GM11168 (cell line): ENCODE measurements at regions not wholly inside any gene's neighbourhood (a gene's known extent, or its start where the extent isn't known, plus 50 kb on each side); places are given as distances from the start of the nearest gene placed in this dataset.

ENCODE experiments used
- in situ Hi-C: fragments of 300-500 bp; cut with MboI; formaldehyde crosslinking; loops from one replicate; pipeline ENCODE4 v1.12.0; 2022; ENCODE audit warnings: low sequenced_read_pairs; ENCODE audit not compliant: unreplicated experiment

DNA sequence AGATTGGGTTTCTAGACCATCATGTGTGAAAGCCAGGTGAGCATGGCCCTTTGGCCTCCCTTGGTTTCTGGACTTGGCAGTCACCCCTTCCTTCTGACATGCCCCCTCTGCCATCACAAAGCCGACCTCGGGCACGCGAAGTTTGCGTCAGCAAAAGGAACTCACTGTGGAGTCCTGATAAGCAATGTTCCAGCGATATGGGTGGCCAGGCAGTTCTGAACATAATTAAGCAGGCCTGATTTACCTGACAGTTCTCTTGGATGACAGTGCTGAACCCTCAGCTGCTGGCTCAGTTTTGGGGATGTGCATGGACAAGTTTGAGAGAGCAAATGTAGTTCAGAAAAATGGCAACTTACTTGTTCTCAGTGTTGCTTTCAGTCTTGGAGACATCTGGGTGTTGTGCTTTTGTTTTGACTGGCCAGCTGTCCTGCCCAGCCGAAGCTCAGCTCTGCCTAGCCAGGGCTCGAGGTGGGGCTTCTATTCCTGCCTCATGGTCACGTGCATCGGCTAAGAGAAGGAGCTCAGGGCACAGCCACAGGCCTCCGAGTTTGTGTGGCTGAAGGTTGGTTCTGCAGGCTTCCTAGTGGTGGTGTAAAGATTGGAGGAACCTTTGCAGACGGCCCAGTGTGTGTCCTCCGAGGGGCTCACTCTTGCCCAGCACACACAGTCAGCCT lies 78.3 kb downstream of the CLDN34 start:
- in situ Hi-C loops: no loop called here

- in situ Hi-C loops: no loop called here
Measured at GRCh38 chrX:10047133-10047532, 80.0 kb downstream of the CLDN34 start.

DNA sequence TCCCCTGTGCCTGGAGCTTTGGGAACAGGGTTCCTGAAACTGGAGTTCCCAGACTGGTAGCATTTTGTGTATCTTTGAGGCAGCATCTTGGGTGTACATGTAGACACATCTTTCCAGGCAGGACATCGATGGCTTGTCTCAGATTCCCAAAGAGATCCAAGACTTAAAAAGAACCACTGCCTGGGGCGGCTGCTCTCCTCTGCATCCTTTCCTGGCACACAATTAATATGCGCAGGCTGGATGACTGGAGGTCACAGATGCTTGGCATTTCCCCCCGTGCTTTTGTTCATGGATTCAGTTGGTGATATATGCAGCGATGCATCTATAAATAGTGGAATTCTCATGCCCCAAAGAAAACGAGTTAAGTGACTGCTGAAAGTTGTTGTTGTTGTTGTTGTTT lies 80.5 kb downstream of the CLDN34 start:
- in situ Hi-C loops: no loop called here

GRCh38 chrX:10048076-10048475 lies 80.9 kb downstream of the CLDN34 start:
- in situ Hi-C loops: no loop called here

- in situ Hi-C loops: no loop called here
Measured at GRCh38 chrX:10048707-10049106, 81.5 kb downstream of the CLDN34 start.

- in situ Hi-C loops: no loop called here
Measured at GRCh38 chrX:10049236-10049635, 82.1 kb downstream of the CLDN34 start.

DNA sequence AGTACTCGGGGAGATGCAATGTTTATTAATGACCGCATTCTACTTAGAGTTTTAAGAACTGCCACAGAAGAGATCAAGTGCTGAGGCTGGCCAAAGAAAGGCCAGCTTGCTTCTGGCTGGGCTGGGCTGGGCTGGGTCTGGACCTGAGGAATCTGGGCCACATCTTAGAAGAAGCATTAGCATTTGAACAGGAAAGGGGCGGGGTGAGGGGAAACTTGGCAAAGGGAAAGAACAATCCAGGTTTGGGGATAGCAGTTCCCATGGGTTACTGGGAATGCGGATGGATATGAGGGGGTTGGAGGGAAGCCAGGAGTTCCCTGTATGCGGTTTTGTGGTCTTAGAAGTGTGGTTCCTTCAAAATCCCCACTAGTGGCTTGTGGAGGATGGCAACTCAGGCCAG lies 83.3 kb downstream of the CLDN34 start:
- in situ Hi-C loops: no loop called here

- in situ Hi-C loops: no loop called here
Measured at GRCh38 chrX:10051866-10052480, 84.8 kb downstream of the CLDN34 start.

- in situ Hi-C loops: no loop called here
Measured at GRCh38 chrX:10052906-10053625, 85.9 kb downstream of the CLDN34 start.

- in situ Hi-C loops: no loop called here
Measured at GRCh38 chrX:10054396-10054795, 87.2 kb downstream of the CLDN34 start.

DNA sequence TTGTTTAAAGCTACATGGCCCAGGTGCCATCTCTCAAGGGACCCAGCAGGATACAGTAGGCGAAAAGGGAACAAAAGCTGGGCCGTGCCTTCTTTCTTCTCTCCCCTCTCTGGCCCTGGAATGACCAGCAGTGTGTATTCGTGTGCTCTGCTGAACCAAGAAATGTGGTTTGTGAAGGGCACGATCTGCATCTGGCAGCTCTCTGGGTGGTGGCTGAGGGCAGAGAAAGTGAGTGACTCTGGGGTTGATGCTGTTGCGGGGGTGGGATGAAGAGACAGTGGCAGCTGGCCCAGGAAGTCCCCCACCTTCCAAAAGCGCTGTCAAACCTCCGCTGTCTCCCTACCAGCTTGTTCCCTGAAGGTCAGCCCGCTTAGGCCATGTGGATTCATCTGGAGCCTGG lies 88.3 kb downstream of the CLDN34 start:
- in situ Hi-C loops: no loop called here

DNA sequence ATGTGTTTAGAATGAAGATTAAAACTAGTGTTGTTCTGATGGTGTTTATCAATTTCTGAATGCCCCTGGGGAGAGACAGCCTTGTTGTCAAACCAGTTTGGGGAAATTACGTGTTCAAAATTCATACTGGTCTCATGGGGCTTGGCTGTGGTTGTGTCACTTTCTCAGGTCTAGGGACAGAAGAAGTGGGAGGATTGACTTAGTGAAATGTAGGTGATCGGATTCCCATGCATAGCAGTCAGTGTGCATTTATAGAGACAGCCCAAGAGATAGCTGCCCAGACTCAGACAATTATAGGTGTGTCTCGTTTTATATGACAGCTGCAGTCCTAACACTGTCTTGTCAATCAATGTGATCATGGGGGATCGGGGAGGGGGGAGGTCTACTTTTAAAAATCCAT lies 94.4 kb upstream of the CLCN4 start:
- in situ Hi-C loops: no loop called here

DNA sequence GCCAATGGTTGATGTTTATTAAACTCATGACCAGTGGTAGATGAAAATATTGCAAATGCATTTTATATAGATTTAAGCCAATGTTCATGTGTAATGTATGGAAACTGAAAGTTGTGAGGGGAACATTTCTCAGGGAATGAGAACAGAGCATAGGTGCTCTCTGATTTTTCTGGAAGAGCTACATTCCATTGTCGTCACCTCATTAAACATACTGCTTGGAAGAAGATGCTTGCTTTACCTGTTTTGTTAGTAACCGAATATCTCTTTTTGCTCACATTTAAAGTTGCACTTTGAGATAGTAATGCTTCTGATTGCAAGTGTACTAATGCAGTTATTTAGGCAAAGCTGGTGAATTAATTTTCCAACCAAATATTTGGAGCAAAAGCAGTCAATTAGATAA lies 93.8 kb upstream of the CLCN4 start:
- in situ Hi-C loops: no loop called here

- in situ Hi-C loops: no loop called here
Measured at GRCh38 chrX:10064736-10065135, 92.0 kb upstream of the CLCN4 start.

GRCh38 chrX:10070714-10071436 lies 85.9 kb upstream of the CLCN4 start:
- in situ Hi-C loops: no loop called here

GRCh38 chrX:10071451-10072144 lies 85.2 kb upstream of the CLCN4 start:
- in situ Hi-C loops: no loop called here

DNA sequence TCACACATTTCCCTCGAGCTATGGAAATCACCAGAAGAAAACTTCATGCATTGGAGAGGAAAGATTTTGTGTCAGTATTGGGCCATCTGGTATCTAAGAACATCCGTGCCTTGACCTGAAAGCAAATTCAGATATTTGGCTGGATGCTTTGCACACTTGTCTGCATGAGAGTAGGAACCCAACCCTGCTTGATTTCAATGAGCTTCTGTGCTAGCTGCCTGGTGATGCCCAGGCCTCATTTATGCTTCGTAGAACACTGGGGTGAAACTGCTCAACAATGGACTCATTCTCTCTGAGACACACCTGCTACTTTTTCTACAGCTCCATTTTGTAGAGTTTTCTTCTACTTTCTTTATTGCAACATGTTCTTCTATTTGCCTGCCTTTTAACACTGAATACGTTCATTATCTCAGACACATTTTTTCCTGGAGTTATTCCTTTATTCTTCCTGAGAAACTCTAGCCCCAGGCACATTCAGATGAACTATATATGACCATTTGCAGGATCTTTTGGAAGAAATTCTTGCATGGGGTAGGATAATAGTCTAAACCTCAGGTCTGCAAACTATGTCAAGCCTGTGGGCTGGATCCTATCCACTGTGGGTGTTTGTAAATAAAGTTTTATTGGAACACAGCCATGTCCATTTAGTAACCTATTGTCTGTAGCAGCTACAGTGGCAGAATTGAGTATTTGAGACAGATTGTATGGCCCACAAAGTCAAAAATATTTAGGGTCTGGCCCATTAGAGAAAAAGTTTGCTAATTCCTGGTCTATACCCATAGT lies 83.8 kb upstream of the CLCN4 start:
- in situ Hi-C loops: no loop called here

- in situ Hi-C loops: no loop called here
Measured at GRCh38 chrX:10073671-10074070, 83.1 kb upstream of the CLCN4 start.

GRCh38 chrX:10074241-10074941 lies 82.4 kb upstream of the CLCN4 start:
- in situ Hi-C loops: no loop called here
